Activated CD4-positive, alpha-beta memory T cell treated with anti-CD3 and anti-CD28 coated beads, Interleukin-2, amount 10 ng/mL, durations not matched to agents 7 days and 5 days (primary cell): ENCODE measurements at regions not wholly inside any gene's neighbourhood (a gene's known extent, or its start where the extent isn't known, plus 50 kb on each side); places are given as distances from the start of the nearest gene placed in this dataset.

ENCODE experiments used
- CTCF ChIA-PET: fragments of 350-600 bp; sonication (Branson Sonifier 250); formaldehyde crosslinking; loops from one replicate; lab custom pipeline; 2021; ENCODE audit warnings: antibody characterized with exemption, inconsistent platforms; lab: Charles Lee
- POLR2A ChIA-PET: fragments of 350-600 bp; sonication (Branson Sonifier 250); formaldehyde crosslinking; loops from one replicate; lab custom pipeline; 2021; ENCODE audit warnings: antibody characterized with exemption; lab: Charles Lee
- DNase-seq: peaks from one replicate; pipeline ENCODE4 v3.0.0-alpha.2; 2020
- H3K27ac Mint-ChIP-seq: one replicate; pipeline ENCODE4 v1.8.0; 2021; ENCODE audit warnings: mild to moderate bottlenecking, mixed read lengths
- H3K27me3 Mint-ChIP-seq: one replicate; pipeline ENCODE4 v1.8.0; 2021; ENCODE audit warnings: mixed read lengths
- H3K36me3 Mint-ChIP-seq: one replicate; pipeline ENCODE4 v1.8.0; 2021; ENCODE audit warnings: low read depth, mixed read lengths
- H3K4me1 Mint-ChIP-seq: one replicate; pipeline ENCODE4 v1.8.0; 2021; ENCODE audit warnings: mixed read lengths
- H3K4me3 Mint-ChIP-seq: one replicate; pipeline ENCODE4 v1.8.0; 2021; ENCODE audit warnings: mild to moderate bottlenecking, mixed read lengths
- H3K9me3 Mint-ChIP-seq: one replicate; pipeline ENCODE4 v1.8.0; 2021; ENCODE audit warnings: mixed read lengths

DNA sequence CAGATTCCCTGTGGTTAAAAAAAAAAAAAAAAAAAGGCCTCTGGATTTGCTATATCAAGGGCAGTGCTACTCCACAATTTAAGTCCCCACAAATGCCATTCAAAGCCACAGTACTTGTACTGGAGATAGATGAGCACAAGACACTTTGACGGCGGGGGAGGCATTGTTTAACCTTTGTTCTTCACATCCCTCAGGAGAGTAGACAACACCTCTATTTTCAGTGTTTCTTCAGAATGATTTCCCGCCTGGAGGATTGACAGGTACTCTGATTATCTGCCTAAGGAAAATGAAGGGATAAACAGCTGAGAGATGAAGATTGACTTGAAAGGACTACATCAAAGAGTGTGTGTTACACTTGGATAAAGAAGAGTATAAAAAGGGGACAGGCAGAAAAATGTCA lies 58.7 kb downstream of the OTOL1 start:
- Mint-ChIP-seq H3K27me3 (no peaks in the 10 kb centered on the region), H3K9me3 (no peaks in the 10 kb centered on the region), H3K4me1 (no peaks in the 10 kb centered on the region), H3K36me3 (no peaks in the 10 kb centered on the region), H3K4me3 (no peak overlapping the region), H3K27ac (no peak overlapping the region)
- DNase-seq: no peak
- POLR2A ChIA-PET: no interaction called here
- CTCF ChIA-PET: no interaction called here

GRCh38 chr3:161556533-161556932 lies 59.9 kb downstream of the OTOL1 start:
- no peaks in the 10 kb centered on the region for H3K9me3 Mint-ChIP-seq
- no peak overlapping the region for H3K4me3 Mint-ChIP-seq
- DNase-seq: no peak
- H3K36me3 Mint-ChIP-seq: no peaks in the 10 kb centered on the region
- CTCF ChIA-PET: no interaction called here
- H3K27ac Mint-ChIP-seq: no peak overlapping the region
- no peaks in the 10 kb centered on the region for H3K27me3 Mint-ChIP-seq
- no peaks in the 10 kb centered on the region for H3K4me1 Mint-ChIP-seq
- POLR2A ChIA-PET: no interaction called here

- CTCF ChIA-PET: no interaction called here
- H3K27ac Mint-ChIP-seq: no peak overlapping the region
- no peaks in the 10 kb centered on the region for H3K36me3 Mint-ChIP-seq
- H3K27me3 Mint-ChIP-seq: no peaks in the 10 kb centered on the region
- H3K4me1 Mint-ChIP-seq: no peaks in the 10 kb centered on the region
- no peak overlapping the region for H3K4me3 Mint-ChIP-seq
- POLR2A ChIA-PET: no interaction called here
- DNase-seq: no peak
- H3K9me3 Mint-ChIP-seq: no peaks in the 10 kb centered on the region
These were observed 60.3 kb downstream of the OTOL1 start for GRCh38 chr3:161556941-161557340.

- no peak for DNase-seq
- H3K4me1 Mint-ChIP-seq: no peaks in the 10 kb centered on the region
- H3K36me3 Mint-ChIP-seq: no peaks in the 10 kb centered on the region
- H3K27ac Mint-ChIP-seq: no peak overlapping the region
- no peak overlapping the region for H3K4me3 Mint-ChIP-seq
- ChIA-PET CTCF (no interaction called here), POLR2A (no interaction called here)
- H3K9me3 Mint-ChIP-seq: no peaks in the 10 kb centered on the region
- no peaks in the 10 kb centered on the region for H3K27me3 Mint-ChIP-seq
These were observed 61.0 kb downstream of the OTOL1 start for GRCh38 chr3:161557445-161558150.

DNA sequence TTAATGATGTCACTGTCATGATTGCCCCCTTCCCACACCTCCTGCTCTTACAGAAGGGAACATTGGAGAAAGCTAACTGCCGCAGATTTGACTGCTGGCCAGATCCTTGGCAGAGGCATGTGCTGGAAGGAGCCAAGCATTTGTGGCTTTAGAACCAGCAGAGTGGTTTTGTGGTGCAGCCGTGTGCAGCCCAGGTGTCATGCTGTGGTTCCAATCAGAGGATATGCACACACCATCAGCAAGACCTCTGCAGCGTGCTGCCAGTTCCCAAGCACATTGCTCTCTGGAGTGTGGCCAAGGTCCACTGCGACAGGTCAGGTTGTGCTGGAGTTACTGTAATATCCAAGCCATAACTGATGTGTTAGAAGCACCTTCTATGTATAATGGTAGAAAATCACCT lies 61.6 kb downstream of the OTOL1 start:
- Mint-ChIP-seq H3K9me3 (no peaks in the 10 kb centered on the region), H3K4me1 (no peaks in the 10 kb centered on the region), H3K27ac (no peak overlapping the region), H3K27me3 (no peaks in the 10 kb centered on the region), H3K4me3 (no peak overlapping the region), H3K36me3 (no peaks in the 10 kb centered on the region)
- ChIA-PET CTCF (no interaction called here), POLR2A (no interaction called here)
- no peak for DNase-seq

GRCh38 chr3:161559177-161559998 lies 62.8 kb downstream of the OTOL1 start:
- no peak for DNase-seq
- Mint-ChIP-seq H3K36me3 (no peaks in the 10 kb centered on the region), H3K4me3 (no peak overlapping the region), H3K9me3 (no peaks in the 10 kb centered on the region), H3K27ac (no peak overlapping the region), H3K27me3 (no peaks in the 10 kb centered on the region), H3K4me1 (no peaks in the 10 kb centered on the region)
- ChIA-PET POLR2A (no interaction called here), CTCF (no interaction called here)

GRCh38 chr3:161560008-161560637 lies 63.5 kb downstream of the OTOL1 start:
- Mint-ChIP-seq H3K4me1 (no peaks in the 10 kb centered on the region), H3K27me3 (no peaks in the 10 kb centered on the region), H3K4me3 (no peak overlapping the region), H3K36me3 (no peaks in the 10 kb centered on the region), H3K27ac (no peak overlapping the region), H3K9me3 (no peaks in the 10 kb centered on the region)
- no peak for DNase-seq
- CTCF ChIA-PET: no interaction called here
- POLR2A ChIA-PET: no interaction called here

GRCh38 chr3:161567577-161568361 lies 71.2 kb downstream of the OTOL1 start:
- no peaks in the 10 kb centered on the region for H3K9me3 Mint-ChIP-seq
- no peak overlapping the region for H3K4me3 Mint-ChIP-seq
- H3K27ac Mint-ChIP-seq: no peak overlapping the region
- no peaks in the 10 kb centered on the region for H3K36me3 Mint-ChIP-seq
- no peaks in the 10 kb centered on the region for H3K4me1 Mint-ChIP-seq
- ChIA-PET CTCF (no interaction called here), POLR2A (no interaction called here)
- DNase-seq: no peak
- H3K27me3 Mint-ChIP-seq: no peaks in the 10 kb centered on the region

DNA sequence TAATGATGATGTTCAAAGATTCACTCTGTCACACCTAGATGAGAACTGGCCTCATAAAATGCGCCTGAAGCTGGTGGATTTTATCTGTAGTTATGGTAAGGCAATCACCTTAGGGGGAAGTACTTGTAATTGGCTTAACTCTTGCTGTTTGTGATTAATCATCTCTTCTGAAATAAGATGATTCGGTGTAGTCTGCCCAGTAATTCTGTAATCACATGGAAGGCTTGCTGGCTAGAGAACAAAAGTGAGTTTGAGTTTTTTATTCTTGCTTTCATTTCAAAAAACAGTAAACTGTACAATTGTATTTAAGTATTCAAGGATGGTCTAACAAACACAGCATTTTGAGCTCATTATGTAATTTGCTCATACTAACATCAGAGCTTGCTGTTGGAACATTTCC lies 72.1 kb downstream of the OTOL1 start:
- DNase-seq: no peak
- Mint-ChIP-seq H3K4me3 (no peak overlapping the region), H3K27me3 (no peaks in the 10 kb centered on the region), H3K36me3 (no peaks in the 10 kb centered on the region), H3K27ac (no peak overlapping the region), H3K9me3 (no peaks in the 10 kb centered on the region), H3K4me1 (no peaks in the 10 kb centered on the region)
- POLR2A ChIA-PET: no interaction called here
- CTCF ChIA-PET: no interaction called here

DNA sequence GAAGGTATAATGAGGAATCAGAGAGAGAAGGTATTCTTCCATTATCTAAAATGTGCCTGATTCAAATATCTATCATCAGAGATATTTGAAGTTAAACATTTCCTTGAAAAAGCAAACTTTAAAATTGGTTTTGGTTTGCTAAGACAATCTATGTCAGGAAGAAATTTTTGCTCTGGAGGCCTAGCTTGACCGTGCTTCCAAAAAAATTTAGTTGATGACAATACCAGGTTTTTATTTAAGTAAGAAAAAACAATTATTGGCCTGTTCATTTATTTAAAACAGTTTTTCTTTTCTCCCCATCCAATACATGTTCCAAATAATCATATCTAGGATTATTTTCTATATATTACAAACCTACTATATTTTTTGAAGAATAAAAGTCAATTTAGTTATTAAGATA lies 75.3 kb downstream of the OTOL1 start:
- Mint-ChIP-seq H3K27ac (no peak overlapping the region), H3K9me3 (no peaks in the 10 kb centered on the region), H3K27me3 (no peaks in the 10 kb centered on the region), H3K4me3 (no peak overlapping the region), H3K36me3 (no peaks in the 10 kb centered on the region), H3K4me1 (no peaks in the 10 kb centered on the region)
- ChIA-PET CTCF (no interaction called here), POLR2A (no interaction called here)
- DNase-seq: no peak

DNA sequence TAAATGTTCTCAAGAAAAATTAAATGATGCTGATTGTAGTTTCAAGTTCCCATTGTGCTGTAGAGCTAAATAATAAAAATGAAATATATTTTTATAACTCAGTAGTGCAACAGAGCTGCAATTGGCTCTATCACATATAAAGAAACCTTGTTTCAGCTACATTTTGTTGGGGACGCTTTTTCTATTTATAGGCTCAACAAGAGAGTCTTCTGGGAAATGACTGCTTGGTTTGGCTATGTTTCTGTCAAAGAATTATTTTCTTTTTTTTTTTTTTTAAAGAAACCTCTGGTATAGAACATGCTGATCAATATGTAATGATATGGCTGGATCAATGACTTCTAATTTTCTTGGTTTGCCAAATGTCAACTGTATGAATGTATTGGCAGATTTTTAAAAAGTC lies 76.5 kb downstream of the OTOL1 start:
- no peak for DNase-seq
- no peaks in the 10 kb centered on the region for H3K4me1 Mint-ChIP-seq
- no peak overlapping the region for H3K4me3 Mint-ChIP-seq
- POLR2A ChIA-PET: no interaction called here
- no peaks in the 10 kb centered on the region for H3K27me3 Mint-ChIP-seq
- no peaks in the 10 kb centered on the region for H3K9me3 Mint-ChIP-seq
- no peaks in the 10 kb centered on the region for H3K36me3 Mint-ChIP-seq
- CTCF ChIA-PET: no interaction called here
- H3K27ac Mint-ChIP-seq: no peak overlapping the region

- Mint-ChIP-seq H3K36me3 (no peaks in the 10 kb centered on the region), H3K27ac (no peak overlapping the region), H3K27me3 (no peaks in the 10 kb centered on the region), H3K4me3 (no peak overlapping the region), H3K9me3 (no peaks in the 10 kb centered on the region), H3K4me1 (no peaks in the 10 kb centered on the region)
- POLR2A ChIA-PET: no interaction called here
- CTCF ChIA-PET: no interaction called here
- no peak for DNase-seq
These were observed 79.3 kb downstream of the OTOL1 start for GRCh38 chr3:161575901-161576300.

DNA sequence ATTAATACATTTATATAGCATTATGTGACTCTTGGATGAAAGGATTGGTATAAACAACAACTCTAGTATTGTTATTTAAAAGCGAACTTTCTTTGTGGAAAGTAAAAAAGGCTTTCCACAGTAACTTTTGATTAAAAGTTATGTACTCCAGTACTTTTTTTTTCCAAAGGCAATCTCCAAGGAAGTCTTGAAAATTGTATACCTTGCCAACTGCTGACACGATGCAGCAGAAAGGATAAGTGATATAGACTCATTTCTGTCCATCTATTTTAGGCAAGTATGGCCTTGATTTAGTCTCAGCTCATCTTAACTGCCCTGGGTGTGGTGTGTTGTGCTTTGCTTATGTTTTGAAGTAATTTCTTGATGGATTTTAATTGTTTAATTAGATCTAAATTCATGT lies 79.7 kb downstream of the OTOL1 start:
- no peaks in the 10 kb centered on the region for H3K36me3 Mint-ChIP-seq
- H3K4me1 Mint-ChIP-seq: no peaks in the 10 kb centered on the region
- no peaks in the 10 kb centered on the region for H3K27me3 Mint-ChIP-seq
- no peak for DNase-seq
- no peak overlapping the region for H3K27ac Mint-ChIP-seq
- ChIA-PET CTCF (no interaction called here), POLR2A (no interaction called here)
- no peak overlapping the region for H3K4me3 Mint-ChIP-seq
- no peaks in the 10 kb centered on the region for H3K9me3 Mint-ChIP-seq
